Kidney tubule cell (primary cell): ENCODE measurements at regions not wholly inside any gene's neighbourhood (a gene's known extent, or its start where the extent isn't known, plus 50 kb on each side); places are given as distances from the start of the nearest gene placed in this dataset.

Source experiments
- DNase-seq: peaks from one replicate; pipeline ENCODE4 v3.0.0-alpha.2; 2018; ENCODE audit warnings: low spot score

DNA sequence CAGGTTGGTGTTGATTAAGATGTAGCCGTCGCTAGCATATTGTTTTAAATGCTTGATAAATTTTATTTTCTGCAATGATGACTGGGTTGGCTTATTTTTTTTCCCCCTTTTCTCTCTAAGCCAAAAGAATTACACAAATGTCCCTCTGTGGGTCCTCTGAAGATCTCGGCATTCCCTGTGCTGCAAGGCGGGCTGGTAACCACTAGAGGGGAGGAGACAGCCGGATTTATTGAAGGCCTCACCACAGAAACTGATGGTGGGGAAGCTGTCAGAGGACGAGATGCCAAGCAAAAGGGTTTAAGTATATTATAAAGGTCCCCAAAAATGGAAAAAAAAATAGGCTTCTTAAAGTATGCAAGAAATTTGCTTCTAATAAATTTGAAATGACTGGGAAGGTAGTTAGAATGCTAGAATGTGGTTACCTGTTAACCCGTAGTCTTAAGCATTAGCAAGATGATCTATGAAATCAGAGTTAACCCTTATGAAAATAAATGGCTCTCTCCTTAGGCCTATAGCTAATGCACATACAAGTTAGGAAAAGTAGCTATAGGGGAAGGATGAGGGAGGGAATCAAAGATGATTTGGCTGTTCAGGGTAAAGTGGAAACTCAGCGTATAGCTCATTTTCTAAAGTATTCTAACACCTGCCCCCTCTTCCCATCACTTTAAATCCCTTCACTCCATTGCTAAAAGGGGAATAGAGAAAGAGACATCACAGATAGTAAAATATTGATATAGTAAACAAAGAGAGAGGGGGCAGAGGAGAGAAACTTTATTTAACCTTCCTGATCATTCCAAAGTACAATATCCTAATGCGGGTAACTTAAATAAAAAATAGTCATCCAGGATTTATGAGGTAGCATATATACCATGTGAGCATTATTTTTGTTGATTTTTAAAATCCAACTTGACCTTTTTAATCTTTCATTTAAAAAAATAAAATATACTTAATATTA lies 894.5 kb upstream of the POU3F3 start:
- peak; percentile 63 for DNase-seq

DNA sequence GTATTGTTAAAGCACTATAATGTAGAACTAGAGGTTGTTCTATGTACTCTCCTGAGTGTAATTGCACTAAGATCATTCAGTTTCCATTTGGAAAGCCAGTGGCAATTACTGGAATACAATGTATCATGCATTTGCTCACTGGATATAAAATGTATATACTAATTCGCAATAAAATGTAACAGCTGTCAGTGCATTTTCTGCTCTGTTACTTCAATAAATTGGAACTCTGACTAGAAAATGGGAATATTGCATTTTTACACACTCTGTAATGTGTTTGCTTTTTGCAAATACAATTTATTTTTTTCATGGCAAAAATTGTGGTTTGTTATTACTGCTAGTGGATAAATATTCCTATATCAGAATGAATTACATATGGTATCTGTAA lies 893.8 kb upstream of the POU3F3 start:
- no peak for DNase-seq

DNA sequence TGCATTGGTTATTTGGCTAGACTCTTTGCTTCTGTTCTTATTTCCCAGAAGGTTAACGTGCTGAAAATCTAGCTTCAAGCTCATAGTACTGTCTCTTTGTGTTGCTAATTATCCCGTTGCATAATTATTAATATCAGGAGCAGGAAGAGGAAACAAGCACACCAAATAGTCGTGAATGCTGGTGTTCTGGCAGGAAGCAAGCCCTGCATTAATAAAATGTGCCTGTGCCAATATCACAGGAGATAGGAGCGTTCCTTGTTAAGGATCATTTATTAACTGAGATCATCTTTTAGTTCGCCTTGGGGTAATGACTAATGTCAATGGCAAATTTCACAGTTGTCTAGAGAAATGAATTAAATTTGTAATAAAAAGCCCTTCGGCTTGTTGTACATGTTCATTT lies 893.0 kb upstream of the POU3F3 start:
- peak; percentile 43 for DNase-seq

DNA sequence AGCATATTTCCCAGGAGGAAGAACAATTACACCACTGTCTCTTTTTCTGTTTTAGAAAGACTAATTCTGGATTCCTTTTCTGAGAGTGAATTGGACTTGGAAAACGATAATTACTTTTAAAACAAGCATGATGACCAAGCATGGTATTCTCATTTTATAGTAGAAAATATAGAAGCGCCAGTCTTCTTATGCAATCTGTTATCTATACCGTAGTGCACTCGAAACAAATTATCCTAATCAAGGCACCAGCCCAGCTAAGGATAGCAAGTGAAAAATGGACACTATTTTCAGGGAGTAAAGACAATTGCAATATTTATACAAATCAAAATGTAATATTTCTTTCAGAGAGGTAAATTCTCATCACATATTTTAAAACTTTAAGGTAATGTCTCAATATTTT lies 892.1 kb upstream of the POU3F3 start:
- no peak for DNase-seq

DNA sequence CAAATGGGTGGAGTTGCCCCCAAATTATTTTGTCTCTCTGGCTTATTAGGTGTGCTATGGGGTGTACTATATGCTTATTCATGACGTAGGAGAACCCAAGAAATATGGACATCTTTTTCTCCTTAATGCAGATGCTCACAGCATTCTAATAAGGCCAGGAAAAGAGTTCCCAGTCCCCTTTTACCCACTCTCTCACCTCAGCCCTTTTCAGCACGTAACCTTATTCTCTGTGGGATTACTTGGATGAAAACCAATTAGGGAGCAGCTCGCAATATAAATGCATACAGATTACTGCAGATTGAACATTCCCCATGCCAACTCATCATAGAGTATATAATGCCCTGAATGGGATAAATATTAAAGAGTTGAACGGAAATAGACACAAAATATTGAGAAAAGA lies 891.2 kb upstream of the POU3F3 start:
- no peak for DNase-seq

DNA sequence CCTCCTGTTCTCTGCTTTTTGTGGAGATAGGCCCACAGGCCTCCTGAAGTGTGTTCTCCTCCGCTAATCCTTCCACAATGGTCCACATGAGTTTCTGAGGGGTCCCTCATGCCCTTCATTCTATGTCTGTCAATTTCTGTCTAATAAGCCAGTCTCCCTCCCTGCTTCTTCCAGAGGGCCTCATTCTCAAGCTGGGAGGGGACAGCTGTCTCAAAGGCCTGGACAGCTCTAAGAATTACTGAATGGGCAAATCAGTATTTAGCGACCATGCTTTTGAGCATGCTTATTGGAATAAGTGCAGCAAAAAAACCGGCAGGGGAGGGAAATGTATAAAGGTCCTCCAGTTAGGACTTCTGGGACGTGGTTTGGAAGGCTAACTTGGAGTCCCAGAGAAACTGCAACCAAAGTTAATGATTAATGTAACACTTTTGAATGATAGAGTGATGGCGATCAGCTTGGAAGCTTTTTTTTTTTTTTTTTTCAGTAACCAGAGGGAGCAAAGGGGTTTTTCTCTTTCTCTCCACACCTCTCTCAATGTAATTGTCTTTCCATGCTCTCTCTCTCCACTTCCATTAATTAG lies 890.7 kb upstream of the POU3F3 start:
- DNase-seq = peak; percentile 50

DNA sequence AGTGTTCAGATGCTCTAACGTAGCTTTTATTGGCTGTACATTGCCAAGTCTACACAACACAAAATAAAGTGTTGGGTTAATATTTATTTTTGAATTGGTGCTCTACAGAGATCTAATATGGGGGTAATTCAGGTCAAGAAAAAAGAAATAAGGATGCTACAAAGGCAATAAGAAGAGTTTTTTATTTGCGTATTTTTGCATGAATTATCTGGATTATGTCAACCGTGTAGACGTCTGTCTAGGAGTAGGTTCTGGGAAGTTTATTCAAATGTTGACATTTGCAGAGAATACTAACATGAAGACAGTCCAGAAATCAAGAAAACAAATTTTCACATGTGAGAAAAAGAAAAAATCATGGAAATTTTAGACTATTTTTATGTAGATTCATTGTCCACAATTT lies 876.7 kb upstream of the POU3F3 start:
- DNase-seq = no peak

DNA sequence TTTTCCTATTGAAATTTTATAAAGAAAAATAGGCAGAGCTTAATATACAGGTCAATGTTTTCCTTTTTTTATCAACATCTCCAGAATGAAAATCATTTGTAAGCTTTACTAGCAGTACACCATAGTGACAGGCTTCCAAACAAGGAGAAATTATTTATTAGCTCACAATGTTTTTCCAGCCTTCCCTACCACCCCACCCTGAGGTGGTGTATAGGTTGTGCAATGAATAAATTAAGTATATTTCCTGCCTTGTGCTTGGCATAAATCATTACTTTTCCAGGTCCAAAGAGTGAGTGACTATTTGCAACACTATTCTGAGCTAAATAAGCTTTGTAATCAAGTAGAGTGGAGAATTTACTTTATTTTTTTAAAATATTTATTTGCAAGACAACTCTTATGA lies 876.2 kb upstream of the POU3F3 start:
- peak; percentile 43 for DNase-seq

DNA sequence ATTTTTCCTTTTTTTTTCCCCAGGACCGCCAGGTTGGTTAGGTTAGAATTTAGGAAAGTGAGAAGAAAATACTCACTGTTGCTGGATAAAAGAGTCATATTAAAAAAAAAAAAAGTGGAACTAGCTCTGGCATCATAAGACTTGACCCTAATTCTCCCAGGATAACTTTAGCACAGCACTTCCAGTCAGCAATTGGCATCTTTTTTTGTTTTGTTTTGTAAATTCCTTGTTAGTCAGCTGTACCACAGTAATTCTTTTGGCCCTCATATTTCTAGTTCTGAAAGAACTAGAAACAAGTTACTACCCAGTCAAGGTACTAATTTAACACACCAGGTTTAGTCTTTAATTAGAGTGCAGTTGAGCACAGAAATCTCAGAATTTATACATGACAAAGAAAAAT lies 873.5 kb upstream of the POU3F3 start:
- no peak for DNase-seq

DNA sequence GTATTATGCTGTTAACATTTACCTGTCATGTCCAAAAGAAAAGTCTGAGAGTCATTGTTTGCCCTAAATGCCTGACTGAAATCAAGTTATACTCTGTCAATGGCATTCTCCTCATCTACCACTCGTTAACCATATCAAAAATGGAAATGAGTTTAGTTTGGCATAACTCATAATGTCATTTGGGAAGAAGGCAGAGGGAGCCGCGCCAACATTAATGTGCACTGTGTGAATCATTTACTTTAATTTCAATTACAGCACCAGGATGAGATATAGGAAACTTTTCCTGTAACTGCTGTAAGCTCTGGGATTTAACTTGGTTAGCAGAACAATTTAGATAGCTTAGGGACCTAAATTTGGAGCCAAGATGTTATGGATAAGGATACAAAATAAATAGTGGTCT lies 871.2 kb upstream of the POU3F3 start:
- DNase-seq = no peak

DNA sequence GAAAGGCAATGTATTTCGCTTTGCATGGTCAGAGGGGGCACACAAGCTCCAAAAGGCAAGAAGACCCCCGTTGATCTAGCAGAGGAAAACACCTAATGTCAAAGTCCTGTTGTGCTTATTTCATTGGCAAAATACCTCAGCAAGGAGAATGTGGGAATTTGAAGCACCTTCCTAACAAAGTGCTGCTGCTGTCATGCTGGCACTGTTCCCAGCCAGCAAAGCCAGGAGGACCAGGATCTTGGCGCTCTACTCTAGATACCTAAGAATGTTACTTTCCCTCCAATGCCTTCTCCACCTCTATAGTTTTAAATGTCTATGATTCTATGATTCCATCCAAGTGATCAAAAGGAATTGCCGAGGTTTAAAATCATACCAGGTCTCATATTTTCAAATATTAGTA lies 867.9 kb upstream of the POU3F3 start:
- no peak for DNase-seq

DNA sequence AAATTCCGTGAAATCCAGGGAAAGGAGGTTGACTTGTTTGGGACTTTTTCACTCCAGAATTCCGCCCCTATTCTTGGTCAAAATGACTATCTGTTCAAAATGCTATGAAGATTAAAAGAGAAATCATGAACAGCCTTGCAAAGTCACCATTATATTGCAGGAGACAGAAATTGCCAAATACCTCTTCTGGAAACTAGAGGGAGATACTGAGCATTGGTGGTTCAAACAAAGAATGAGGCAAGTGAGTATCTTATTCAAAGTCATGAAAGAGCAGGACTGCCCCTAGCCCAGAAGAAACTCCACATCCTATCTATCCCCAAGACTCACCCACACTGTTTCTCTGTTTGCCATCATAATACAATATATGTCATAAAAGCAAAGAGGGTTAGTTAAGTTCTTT lies 862.3 kb upstream of the POU3F3 start:
- DNase-seq = peak; percentile 21

DNA sequence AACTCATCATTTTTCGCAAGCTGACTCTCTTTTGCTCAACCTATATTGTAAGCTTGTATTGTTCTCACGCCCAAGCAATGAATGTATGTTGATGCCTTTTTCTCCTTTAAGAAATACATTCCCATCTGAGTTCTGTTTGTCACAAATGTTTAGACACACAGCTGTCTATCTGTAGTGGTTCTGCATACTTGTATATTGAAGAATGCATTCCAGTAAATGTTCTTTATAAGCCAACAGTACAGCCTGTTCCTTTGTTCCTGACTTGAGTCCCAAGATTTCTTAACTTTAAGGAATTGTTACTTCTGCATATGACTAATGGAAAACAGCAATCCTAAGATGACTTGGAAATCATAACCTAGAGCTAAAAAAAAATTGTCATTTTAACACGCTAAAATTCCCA lies 849.1 kb upstream of the POU3F3 start:
- no peak for DNase-seq

DNA sequence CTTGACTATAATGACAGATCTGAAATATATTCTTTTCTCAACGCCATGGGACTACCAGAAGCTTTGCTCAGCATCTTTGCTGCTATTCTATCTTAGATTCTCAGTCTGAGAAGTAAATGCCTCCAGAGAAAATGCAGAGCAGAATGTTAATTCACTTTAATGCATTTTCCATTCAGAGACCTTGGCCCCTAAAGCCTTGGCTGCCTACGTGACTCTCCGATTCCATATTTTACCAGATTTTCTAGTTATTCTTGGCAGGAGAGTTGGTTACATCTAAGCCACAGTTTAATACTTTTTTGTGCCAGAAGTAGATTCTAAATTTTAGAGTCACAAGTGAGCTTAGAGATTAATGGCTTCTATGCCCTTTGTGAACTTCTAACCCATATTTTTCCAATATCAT lies 837.1 kb upstream of the POU3F3 start:
- DNase-seq = no peak

DNA sequence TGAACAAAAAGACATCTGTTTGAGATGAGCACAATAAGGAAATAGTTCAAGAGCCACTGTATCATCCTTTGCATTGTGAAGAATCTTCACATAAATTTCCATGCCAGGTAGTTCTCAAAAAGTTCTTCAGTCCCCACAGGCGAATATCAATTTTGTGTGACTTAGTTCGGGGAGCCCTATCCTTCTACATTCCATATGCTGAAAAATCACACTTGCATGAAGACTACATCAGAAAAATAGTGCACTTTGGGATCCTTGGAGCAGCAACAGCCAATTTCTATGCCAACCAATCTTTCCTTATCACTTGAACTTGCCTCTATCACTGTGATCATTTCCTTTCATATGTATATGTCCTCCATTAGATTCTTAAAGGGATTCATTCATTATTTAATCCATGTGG lies 830.6 kb upstream of the POU3F3 start:
- no peak for DNase-seq

DNA sequence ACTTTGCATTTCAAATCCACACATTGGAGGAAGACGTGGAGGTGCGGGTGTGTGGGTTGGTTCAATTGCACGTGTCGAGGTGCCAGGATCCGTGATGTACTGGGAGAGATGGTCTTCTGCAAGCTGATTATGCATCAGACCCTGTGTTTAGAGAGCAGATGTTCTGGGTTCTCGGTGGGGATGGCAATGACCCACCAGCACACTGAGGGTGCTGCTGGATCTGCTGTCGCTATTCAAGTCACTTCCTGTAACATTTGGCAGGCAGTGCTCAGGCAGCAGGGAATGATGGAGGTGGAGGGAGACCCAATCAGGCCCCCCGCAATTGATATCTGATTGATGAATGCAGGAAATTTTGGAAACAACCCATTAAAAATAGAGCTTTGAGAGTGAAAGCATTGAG lies 830.1 kb upstream of the POU3F3 start:
- no peak for DNase-seq

DNA sequence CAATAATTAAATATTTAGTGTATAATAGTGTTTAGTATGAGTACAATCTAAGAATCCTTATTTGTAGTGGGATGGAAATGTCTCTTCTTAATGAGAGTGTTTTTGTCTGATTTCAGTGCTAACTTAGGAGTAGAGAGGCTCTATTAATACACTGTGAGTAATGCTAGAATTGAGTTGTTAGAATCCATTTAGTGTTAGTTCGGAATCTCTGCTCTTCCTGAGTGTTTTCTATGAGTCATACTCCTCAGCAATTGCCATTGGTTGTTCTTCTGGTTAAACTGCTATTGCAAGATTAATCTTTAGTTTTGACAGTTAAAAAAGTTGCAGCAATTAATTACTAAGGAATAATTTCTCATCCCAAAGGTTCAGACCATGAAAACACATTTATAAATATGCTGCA lies 828.6 kb upstream of the POU3F3 start:
- peak; percentile 63 for DNase-seq

DNA sequence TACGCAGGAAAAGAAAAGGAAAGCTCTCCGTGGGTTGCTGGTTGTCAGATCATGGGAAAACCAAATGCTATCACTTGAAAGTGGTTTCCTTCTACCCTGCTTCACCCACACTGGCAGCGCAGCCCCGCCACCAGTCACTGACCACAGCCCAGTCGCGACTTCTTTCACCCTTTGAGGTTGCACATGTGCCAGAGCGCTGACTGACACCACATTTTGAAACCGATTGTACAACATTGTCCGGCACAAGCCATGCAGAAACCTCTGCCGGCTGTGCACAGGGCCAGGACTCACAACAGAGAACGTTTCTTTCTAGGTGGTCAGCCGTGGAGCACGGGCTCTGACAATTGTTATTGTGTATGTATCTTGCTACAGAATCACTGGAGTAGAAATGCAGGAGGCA lies 827.2 kb upstream of the POU3F3 start:
- DNase-seq = peak; percentile 20

DNA sequence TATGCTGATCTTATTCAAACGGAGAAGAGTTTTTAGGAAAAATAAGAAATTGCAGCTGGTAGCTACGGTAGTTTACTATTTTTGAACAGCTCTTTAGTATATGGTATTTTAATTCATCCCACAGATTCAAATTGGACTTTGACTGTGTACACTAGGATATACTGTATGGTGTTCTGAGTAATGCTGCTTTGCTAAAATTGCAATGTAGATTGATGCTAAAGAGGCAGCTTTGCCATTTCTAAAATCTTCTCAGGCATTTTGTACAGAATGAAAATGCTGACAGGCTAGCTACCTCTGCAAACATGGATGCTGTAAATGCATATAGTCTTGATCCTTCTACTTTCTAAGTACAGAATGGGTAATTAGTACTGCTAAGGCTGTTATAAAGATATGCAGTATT lies 826.6 kb upstream of the POU3F3 start:
- no peak for DNase-seq

DNA sequence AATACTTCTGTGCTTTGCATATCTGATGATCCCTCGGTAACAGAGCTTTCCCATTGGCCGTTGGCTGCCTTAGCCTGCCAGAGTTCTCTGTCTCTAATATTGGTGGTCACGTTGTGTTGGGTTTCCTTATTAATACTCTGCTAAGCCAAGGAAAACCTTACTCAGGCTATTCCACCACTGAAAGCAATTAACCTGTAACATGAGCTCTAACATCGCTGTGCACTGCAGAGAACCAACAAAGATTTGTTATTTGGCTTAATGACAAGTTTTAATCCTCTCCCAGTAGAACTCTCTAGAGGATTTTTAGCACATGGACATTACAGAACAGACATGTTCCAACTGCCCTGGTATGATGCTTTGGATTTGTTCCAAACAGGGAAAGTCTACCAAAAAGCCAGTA lies 825.9 kb upstream of the POU3F3 start:
- no peak for DNase-seq

DNA sequence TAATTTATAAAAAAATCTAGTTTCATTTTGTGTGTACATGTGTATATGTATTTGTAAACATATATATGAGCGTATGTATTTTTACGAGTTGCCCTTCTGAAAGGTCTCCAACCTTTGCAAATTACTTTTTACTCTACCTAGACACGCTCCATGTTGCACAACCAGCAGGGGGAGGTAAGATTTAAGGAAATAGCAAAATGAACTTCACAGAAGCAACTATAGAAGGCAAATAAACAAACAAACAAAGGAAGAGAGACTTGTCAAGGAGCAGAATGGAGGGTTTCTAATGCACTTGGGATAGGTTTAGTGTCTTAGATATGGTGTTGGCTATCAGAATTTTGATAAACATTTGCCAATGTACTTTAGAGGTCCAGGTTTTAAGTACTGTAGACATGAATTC lies 820.5 kb upstream of the POU3F3 start:
- DNase-seq = peak; percentile 44

DNA sequence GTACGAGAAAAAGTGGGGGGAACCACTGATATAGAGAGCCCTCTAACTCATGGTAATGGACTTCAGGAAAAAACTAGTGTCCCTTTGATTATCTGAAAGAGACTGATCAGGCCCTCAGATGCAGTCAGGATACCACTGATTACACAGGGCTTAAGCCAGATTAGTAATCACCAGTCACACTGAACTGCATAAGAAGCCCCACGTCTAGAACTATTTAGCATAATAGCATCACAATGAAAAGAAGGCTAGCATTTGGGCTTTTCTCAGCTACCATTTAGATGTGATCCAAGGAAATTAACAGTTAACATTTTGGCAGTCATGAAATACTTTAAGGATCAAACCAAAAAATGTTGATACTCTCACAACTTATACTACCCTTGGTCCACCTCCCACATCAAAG lies 813.1 kb upstream of the POU3F3 start:
- no peak for DNase-seq

DNA sequence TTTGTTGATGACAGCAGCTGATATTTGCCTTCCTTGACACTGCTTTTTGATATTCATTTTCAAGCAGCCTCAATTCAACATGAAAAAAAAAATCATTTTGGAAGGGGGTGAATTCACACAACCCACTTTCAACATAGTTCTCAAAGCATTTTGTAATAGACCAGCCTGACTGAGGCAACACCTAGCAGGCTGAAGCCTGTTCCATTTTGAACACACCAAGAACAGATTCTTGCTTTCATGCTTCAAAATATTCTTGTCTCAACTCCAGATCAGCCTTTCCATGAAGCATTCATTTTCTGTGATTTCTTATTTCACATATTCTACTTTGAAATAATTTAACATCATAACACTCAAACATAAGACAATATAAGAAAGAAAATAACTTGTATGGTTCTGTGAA lies 812.6 kb upstream of the POU3F3 start:
- DNase-seq = no peak

DNA sequence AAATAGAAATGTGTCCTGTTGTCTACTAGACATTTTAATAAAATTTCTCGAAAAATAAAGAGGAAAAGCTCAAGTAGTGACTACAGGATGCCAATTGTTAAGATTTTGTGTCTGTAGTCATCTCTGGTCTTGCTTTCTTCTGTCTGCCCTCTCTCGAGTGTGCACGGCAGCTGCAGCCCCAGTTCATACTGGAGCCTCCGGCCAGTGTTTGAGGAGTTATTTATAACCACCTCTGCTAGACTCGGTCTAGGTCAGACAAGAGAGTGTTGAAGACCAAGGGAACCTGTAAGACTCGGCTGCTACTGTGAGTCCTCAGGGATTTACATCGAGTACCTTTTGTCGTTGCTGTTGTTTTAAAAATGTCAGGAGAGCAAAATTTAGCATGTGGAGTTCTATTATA lies 810.1 kb upstream of the POU3F3 start:
- peak; percentile 37 for DNase-seq
